Fibroblast of lung (primary cell): ENCODE measurements at regions not wholly inside any gene's neighbourhood (a gene's known extent, or its start where the extent isn't known, plus 50 kb on each side); places are given as distances from the start of the nearest gene placed in this dataset.

Experiments
- DNase-seq, 2 donors: peaks; one replicate each; pipeline versions ENCODE4 v3.0.0 to v3.0.0-alpha.2; 2010; ENCODE audit warnings: low read depth in 2 of 2
- H2AFZ ChIP-seq: 2 replicates; pipeline ENCODE4 v1.5.1; 2012; ENCODE audit warnings: low read length, control low read depth, inconsistent platforms
- H3K27ac ChIP-seq: 2 replicates; pipeline ENCODE4 v1.5.1; 2011; ENCODE audit warnings: low read length, control low read depth; ENCODE audit not compliant: insufficient read depth
- H3K27me3 ChIP-seq: 2 replicates; pipeline ENCODE4 v1.5.1; 2011; ENCODE audit warnings: mild to moderate bottlenecking, low read length; ENCODE audit not compliant: control insufficient read depth, insufficient read depth
- H3K36me3 ChIP-seq: 2 replicates; pipeline ENCODE4 v1.5.1; 2011; ENCODE audit warnings: low read length; ENCODE audit not compliant: control insufficient read depth, insufficient read depth
- H3K4me1 ChIP-seq: 2 replicates; pipeline ENCODE4 v1.5.1; 2011; ENCODE audit warnings: low read length; ENCODE audit not compliant: control insufficient read depth, insufficient read depth; ENCODE audit errors: extremely low read depth
- H3K4me2 ChIP-seq: 2 replicates; pipeline ENCODE4 v1.5.1; 2011; ENCODE audit warnings: low read length, control low read depth; ENCODE audit not compliant: insufficient read depth; ENCODE audit errors: extremely low read depth
- H3K4me3 ChIP-seq, 4 experiments: fragments of 200-600 bp in 1 of 4; sonication (generic) in 1 of 4; replicated peaks in 1 of 4; 2 replicates each; pipeline ENCODE4 v1.5.1; 2011 to 2016; ENCODE audit warnings: low read length in 4 of 4, low read depth in 3 of 4, mild to moderate bottlenecking in 3 of 4, control low read depth in 2 of 4, inconsistent platforms in 1 of 4, mixed read lengths in 1 of 4; ENCODE audit not compliant: insufficient read depth in 1 of 4; ENCODE audit errors: control extremely low read depth in 1 of 4
- H3K79me2 ChIP-seq: 2 replicates; pipeline ENCODE4 v1.5.1; 2012; ENCODE audit warnings: mild to moderate bottlenecking, low read length, inconsistent platforms; ENCODE audit not compliant: control insufficient read depth, insufficient read depth
- H3K9ac ChIP-seq: 2 replicates; pipeline ENCODE4 v1.5.1; 2011; ENCODE audit warnings: mild to moderate bottlenecking, low read length, control low read depth; ENCODE audit not compliant: insufficient read depth
- H3K9me3 ChIP-seq: 2 replicates; pipeline ENCODE4 v1.5.1; 2012; ENCODE audit warnings: low read depth, low read length; ENCODE audit not compliant: control insufficient read depth, insufficient read depth
- H4K20me1 ChIP-seq: 2 replicates; pipeline ENCODE4 v1.5.1; 2011; ENCODE audit warnings: low read length; ENCODE audit not compliant: control insufficient read depth, insufficient read depth; ENCODE audit errors: extremely low read depth
- CTCF ChIP-seq, 2 donors: IDR thresholded peaks in 1 of 2; conservative IDR thresholded peaks in 1 of 2; 1 replicate in 1 of 2; 2 replicates in 1 of 2; pipeline ENCODE4 v1.5.1; 2011 to 2012; ENCODE audit warnings: low read length in 2 of 2, control low read depth in 1 of 2, inconsistent platforms in 1 of 2, low read depth in 1 of 2, mild to moderate bottlenecking in 1 of 2
- EZH2 ChIP-seq: IDR thresholded peaks from 2 replicates; pipeline ENCODE4 v1.5.1; 2012; ENCODE audit warnings: low read length, control low read depth, mild to moderate bottlenecking; ENCODE audit errors: missing control alignments

- Histone ChIP-seq H4K20me1 (no peaks in the 10 kb centered on the region), H2AFZ (no peak overlapping the region), H3K79me2 (no peaks in the 10 kb centered on the region), H3K9me3 (no peaks in the 10 kb centered on the region), H3K4me1 (no peaks in the 10 kb centered on the region), H3K4me3 (no peak overlapping the region), H3K27me3 (no peaks in the 10 kb centered on the region), H3K9ac (no peak overlapping the region), H3K27ac (no peak overlapping the region), H3K36me3 (no peaks in the 10 kb centered on the region), H3K4me2 (no peak overlapping the region)
- TF ChIP-seq EZH2 = no peak
- DNase-seq = peak; percentile 3 to 44
Observed at GRCh38 chr4:57231781-57232180, 121.6 kb upstream of the IGFBP7 start.

DNA sequence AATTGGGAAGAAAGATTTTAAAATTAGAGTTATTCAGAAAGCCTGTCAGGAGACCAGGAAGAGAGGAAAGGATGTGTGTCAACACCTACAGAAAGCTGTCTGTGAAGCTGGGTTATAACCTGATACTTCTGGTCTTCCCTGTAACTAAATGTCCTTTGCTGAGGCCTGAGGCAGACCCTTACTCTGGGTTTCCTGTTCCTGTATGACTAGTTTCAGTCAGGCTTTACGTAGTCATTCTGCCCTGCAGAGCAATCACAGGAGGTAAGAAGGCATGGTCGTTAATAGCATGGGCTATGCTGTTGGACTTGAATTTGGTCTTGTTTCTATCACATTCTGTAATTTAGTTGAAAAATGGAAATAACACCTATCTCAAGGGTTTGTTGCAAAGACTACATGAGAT is 110.5 kb upstream of the IGFBP7 start:
- Histone ChIP-seq H3K4me2 (no peak overlapping the region), H2AFZ (no peak overlapping the region), H3K4me3 (no peak overlapping the region), H3K79me2 (no peaks in the 10 kb centered on the region), H3K9ac (no peak overlapping the region), H4K20me1 (no peaks in the 10 kb centered on the region), H3K4me1 (no peaks in the 10 kb centered on the region), H3K9me3 (no peaks in the 10 kb centered on the region), H3K27me3 (no peaks in the 10 kb centered on the region), H3K27ac (no peak overlapping the region), H3K36me3 (no peaks in the 10 kb centered on the region)
- TF ChIP-seq CTCF (conservative IDR thresholded peaks at IDR 0.05 in 1 of 2, IDR thresholded peaks at IDR 0.05 in 1 of 2; ENCODE audit: low read depth in 1 of 2, low read length in 2 of 2) = no peak
- no peak for DNase-seq

- Histone ChIP-seq H3K79me2 (no peaks in the 10 kb centered on the region), H3K4me3 (no peak overlapping the region), H3K27me3 (no peaks in the 10 kb centered on the region), H3K4me2 (no peak overlapping the region), H2AFZ (no peak overlapping the region), H3K9me3 (no peaks in the 10 kb centered on the region), H3K36me3 (no peaks in the 10 kb centered on the region), H3K4me1 (no peaks in the 10 kb centered on the region), H3K9ac (no peak overlapping the region), H4K20me1 (no peaks in the 10 kb centered on the region), H3K27ac (no peak overlapping the region)
- no peak for DNase-seq
- TF ChIP-seq EZH2 (no peak), CTCF (conservative IDR thresholded peaks at IDR 0.05 in 1 of 2, IDR thresholded peaks at IDR 0.05 in 1 of 2; ENCODE audit: low read depth in 1 of 2, low read length in 2 of 2) (no peak)
Observed at GRCh38 chr4:57220172-57220571, 110.0 kb upstream of the IGFBP7 start.

- Histone ChIP-seq H3K4me1 (no peaks in the 10 kb centered on the region), H3K9me3 (no peaks in the 10 kb centered on the region), H3K79me2 (no peaks in the 10 kb centered on the region), H3K4me2 (no peak overlapping the region), H3K4me3 (no peak overlapping the region), H3K27ac (no peak overlapping the region), H3K9ac (no peak overlapping the region), H3K27me3 (no peaks in the 10 kb centered on the region), H4K20me1 (no peaks in the 10 kb centered on the region), H2AFZ (no peak overlapping the region), H3K36me3 (no peaks in the 10 kb centered on the region)
- no peak for TF ChIP-seq EZH2
- no peak for DNase-seq
Observed at GRCh38 chr4:57219431-57219830, 109.2 kb upstream of the IGFBP7 start.
